ENCODE measurements at regions not wholly inside any gene's neighbourhood (a gene's known extent, or its start where the extent isn't known, plus 50 kb on each side); places are given as distances from the start of the nearest gene placed in this dataset.

DNA sequence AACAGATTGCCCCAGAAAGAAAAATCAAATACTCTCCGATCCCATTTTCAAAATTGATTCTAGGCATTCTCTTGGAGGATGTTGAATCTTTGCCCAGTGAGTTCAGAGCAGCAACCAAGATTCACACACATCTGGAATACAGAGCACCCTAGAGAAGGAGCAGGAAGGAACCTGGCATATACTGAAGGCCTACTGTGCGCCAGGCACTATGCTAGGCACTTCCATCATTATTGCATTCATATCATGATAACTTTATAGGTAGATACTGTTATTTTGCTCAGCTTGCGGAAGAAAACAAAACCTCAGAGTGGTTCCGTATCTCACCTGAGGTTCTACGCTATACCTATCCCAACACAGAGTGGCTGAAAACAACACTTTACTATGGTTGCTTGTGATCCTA, 160.3 kb upstream of the SERTAD2 start:
- no peaks in the 10 kb centered on the region for H4K20me1 ChIP-seq (ENCODE audit: insufficient read depth, low read length)

More for the DNA sequence above, 160.3 kb upstream of the SERTAD2 start:
- dilution Hi-C loops (cut with HindIII; ENCODE audit: low sequenced_read_pairs, unreplicated experiment), result no loop called here
- H3K23ac ChIP-seq (ENCODE audit: low read depth, low read length), result no peak overlapping the region
- H3K27me3 ChIP-seq (ENCODE audit: control insufficient read depth, insufficient read depth, low read length), result no peaks in the 10 kb centered on the region
- H2AK5ac ChIP-seq (ENCODE audit: low read depth, low read length), result no peak overlapping the region
- H3K79me1 ChIP-seq (ENCODE audit: low read depth in 1 of 2, low read length in 2 of 2), result no peaks in the 10 kb centered on the region
- no peak overlapping the region for H2BK20ac ChIP-seq (ENCODE audit: low read depth, low read length)
- no peak for TF ChIP-seq RAD21 (IDR thresholded peaks at IDR 0.05; ENCODE audit: low read length)
- TF ChIP-seq MXI1 (IDR thresholded peaks at IDR 0.05; ENCODE audit: borderline replicate concordance, low read depth, low read length), result no peak
- no peak for TF ChIP-seq RCOR1 (IDR thresholded peaks at IDR 0.05; ENCODE audit: insufficient replicate concordance, low read length)
- TF ChIP-seq POLR2A (IDR thresholded peaks at IDR 0.05; ENCODE audit: low read depth, low read length), result no peak
- TF ChIP-seq MAZ (IDR thresholded peaks at IDR 0.05; ENCODE audit: borderline replicate concordance, low read depth, low read length), result no peak
- TF ChIP-seq, protein P1, sequence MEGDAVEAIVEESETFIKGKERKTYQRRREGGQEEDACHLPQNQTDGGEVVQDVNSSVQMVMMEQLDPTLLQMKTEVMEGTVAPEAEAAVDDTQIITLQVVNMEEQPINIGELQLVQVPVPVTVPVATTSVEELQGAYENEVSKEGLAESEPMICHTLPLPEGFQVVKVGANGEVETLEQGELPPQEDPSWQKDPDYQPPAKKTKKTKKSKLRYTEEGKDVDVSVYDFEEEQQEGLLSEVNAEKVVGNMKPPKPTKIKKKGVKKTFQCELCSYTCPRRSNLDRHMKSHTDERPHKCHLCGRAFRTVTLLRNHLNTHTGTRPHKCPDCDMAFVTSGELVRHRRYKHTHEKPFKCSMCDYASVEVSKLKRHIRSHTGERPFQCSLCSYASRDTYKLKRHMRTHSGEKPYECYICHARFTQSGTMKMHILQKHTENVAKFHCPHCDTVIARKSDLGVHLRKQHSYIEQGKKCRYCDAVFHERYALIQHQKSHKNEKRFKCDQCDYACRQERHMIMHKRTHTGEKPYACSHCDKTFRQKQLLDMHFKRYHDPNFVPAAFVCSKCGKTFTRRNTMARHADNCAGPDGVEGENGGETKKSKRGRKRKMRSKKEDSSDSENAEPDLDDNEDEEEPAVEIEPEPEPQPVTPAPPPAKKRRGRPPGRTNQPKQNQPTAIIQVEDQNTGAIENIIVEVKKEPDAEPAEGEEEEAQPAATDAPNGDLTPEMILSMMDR (conservative IDR thresholded peaks at IDR 0.05; ENCODE audit: low read depth, low read length), result no peak
- no peak for TF ChIP-seq FOS (IDR thresholded peaks at IDR 0.05; ENCODE audit: low read depth, low read length)
- TF ChIP-seq, protein P2, sequence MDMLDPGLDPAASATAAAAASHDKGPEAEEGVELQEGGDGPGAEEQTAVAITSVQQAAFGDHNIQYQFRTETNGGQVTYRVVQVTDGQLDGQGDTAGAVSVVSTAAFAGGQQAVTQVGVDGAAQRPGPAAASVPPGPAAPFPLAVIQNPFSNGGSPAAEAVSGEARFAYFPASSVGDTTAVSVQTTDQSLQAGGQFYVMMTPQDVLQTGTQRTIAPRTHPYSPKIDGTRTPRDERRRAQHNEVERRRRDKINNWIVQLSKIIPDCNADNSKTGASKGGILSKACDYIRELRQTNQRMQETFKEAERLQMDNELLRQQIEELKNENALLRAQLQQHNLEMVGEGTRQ (IDR thresholded peaks at IDR 0.05; ENCODE audit: low read depth, low read length), result no peak
- no peak for TF ChIP-seq NFE2L2 (IDR thresholded peaks at IDR 0.05; ENCODE audit: low read depth, low read length)
- no peak for TF ChIP-seq SMC3 (IDR thresholded peaks at IDR 0.05; ENCODE audit: low read depth, low read length)
- no peak for TF ChIP-seq MAFK (IDR thresholded peaks at IDR 0.05; ENCODE audit: low read depth, low read length)
- no peak for TF ChIP-seq BHLHE40 (IDR thresholded peaks at IDR 0.05; ENCODE audit: low read depth, low read length)
- no peak for TF ChIP-seq CEBPB (IDR thresholded peaks at IDR 0.05; ENCODE audit: low read depth, low read length)
- TF ChIP-seq CHD1 (IDR thresholded peaks at IDR 0.05; ENCODE audit: low read depth, low read length), result no peak
- no peak overlapping the region for H3K4ac ChIP-seq (ENCODE audit: low read depth, low read length)
- H3K14ac ChIP-seq (replicated peaks; ENCODE audit: low read depth, low read length), result no peak overlapping the region
- H4K8ac ChIP-seq (ENCODE audit: low read depth in 2 of 2, low read length in 2 of 2), result no peak overlapping the region
- H3K9ac ChIP-seq (ENCODE audit: low read depth, low read length), result no peak overlapping the region
- no peak overlapping the region for H3K18ac ChIP-seq (ENCODE audit: low read depth, low read length)
- WGBS, 2 experiments (ENCODE audit: extremely low coverage in 2 of 2, insufficient read length in 1 of 2), result no CpG with 5 or more reads among the region's 5 CpGs
- no peak overlapping the region for H3K56ac ChIP-seq (ENCODE audit: extremely low read depth, insufficient read depth, low read length)
- CTCF ChIA-PET, result interaction anchor here (0.6 kb wide), 1 partner anchor 45 kb away, joined by 3 read pairs; no protein-coding TSS in a partner anchor
- ATAC-seq (ENCODE audit: low read depth) (no peak), DNase-seq (no peak)
- no peak overlapping the region for H4K5ac ChIP-seq (ENCODE audit: low read depth, low read length)
- H3K9me3 ChIP-seq (ENCODE audit: control insufficient read depth, insufficient read depth, low read length), result no peaks in the 10 kb centered on the region
- no peak overlapping the region for H3K4me2 ChIP-seq (ENCODE audit: low read depth, low read length)
- no peak overlapping the region for H3K4me3 ChIP-seq (ENCODE audit: insufficient read depth, low read depth, low read length)
- BruUV-seq (replicated peaks), result no TSS peak
- no peaks in the 10 kb centered on the region for H3K9me1 ChIP-seq (ENCODE audit: insufficient read depth, low read length)
- H2AFZ ChIP-seq (replicated peaks; ENCODE audit: low read length, poor library complexity), result no peak overlapping the region
- H2BK15ac ChIP-seq (ENCODE audit: low read depth, low read length), result no peak overlapping the region
- no peak overlapping the region for H2BK120ac ChIP-seq (ENCODE audit: low read depth, low read length)
- in situ Hi-C loops (cut with MboI; ENCODE audit: low sequenced_read_pairs), result no loop called here
- no peaks in the 10 kb centered on the region for H3K36me3 ChIP-seq (ENCODE audit: control insufficient read depth, insufficient read depth, low read length)
- no peak overlapping the region for H4K91ac ChIP-seq (ENCODE audit: insufficient read depth, low read depth, low read length)
- POLR2A ChIA-PET (ENCODE audit: unreplicated experiment), result interaction anchor here (0.6 kb wide), 1 partner anchor 23 kb away, joined by 3 read pairs; no protein-coding TSS in a partner anchor
- H2BK5ac ChIP-seq (ENCODE audit: low read depth, low read length, poor library complexity, severe bottlenecking), result no peak overlapping the region
- no peak overlapping the region for H2AK9ac ChIP-seq (replicated peaks; ENCODE audit: low read depth, low read length, poor library complexity)
- no peaks in the 10 kb centered on the region for H3K4me1 ChIP-seq (ENCODE audit: control insufficient read depth, insufficient read depth, low read length)
- no peak overlapping the region for H3K27ac ChIP-seq (ENCODE audit: insufficient read depth, low read length)
- intact Hi-C loops (cut with micrococcal nuclease), result no loop called here

Data from IMR-90 (cell line).